ACHN (cell line): ENCODE measurements at regions not wholly inside any gene's neighbourhood (a gene's known extent, or its start where the extent isn't known, plus 50 kb on each side); places are given as distances from the start of the nearest gene placed in this dataset.
"Not testable (repeated sequence)": the region's sequence is repeated elsewhere in the genome, so short reads cannot be mapped to it uniquely, and the experiment has no call there.

Experiments used
- DNase-seq: peaks from one replicate; pipeline ENCODE4 v3.0.0-alpha.2; 2015
- in situ Hi-C: cut with HindIII; loops from 2 replicates; pipeline ENCODE4 v1.10.0; 2017; ENCODE audit warnings: low sequenced_read_pairs, low pct_ligation_motif_present, low pct_unique_long_range_greater_than_20kb

DNA sequence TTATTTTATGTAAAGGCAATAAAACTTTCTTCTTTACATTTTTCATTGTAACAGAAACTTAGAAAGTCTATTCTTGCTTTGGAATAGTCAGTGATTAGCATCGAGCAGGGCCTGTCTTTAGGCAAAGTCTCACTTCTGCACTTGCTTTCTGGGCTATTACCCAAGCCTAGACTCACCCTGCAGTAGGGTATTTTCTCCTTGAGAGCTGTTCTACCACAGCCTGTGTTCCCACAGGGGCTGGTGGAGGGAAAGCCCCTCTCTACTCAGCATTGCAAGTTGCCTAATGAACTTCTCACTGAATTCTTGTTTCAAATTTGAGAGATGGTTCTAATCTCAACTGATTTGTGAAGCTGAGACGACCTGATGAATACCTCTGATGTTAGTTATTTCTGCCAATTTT, 111.7 kb upstream of the KLHL14 start:
- in situ Hi-C loops = no loop called here

DNA sequence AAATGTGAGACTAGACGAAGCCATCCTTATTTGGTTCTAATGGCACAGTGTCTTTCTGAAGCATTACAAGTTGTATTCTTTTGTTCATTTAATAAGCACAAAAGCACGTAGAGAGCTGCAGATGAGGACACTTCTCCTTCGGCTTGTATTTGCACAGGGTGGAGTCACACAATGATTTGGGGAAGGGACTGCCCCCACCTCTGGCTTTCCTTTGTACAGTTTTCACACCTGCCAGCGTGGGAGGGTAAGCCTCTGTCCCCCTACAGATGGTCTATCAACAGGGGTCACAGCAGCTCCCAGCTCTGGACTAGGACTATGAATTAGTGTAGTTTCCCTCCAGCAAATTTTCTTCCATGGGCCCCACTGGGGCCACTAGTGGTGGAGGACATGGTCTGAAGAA, 108.2 kb upstream of the KLHL14 start:
- in situ Hi-C loops = no loop called here
- no peak for DNase-seq

More for the DNA sequence above, 111.7 kb upstream of the KLHL14 start:
- DNase-seq = no peak

DNA sequence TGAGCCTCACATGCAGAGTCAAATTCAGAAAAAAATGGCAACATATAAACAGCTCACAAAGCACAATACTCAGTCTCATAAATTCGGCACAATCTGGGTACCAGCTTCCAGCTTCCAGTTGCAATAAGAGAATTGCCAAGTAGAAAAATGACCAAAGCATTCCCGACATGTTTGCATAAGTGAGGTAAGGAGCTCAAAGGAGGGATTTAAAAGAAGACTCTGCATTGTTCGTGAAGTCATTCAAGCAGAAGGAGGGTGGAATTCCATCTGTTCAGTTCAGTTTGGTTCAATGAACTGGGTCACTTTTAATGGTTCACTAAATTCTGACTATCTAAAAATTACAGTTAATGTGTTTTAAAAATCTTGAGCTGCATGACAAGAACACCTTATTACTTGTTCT, 106.7 kb upstream of the KLHL14 start:
- DNase-seq = peak; percentile 17
- in situ Hi-C loops = no loop called here

DNA sequence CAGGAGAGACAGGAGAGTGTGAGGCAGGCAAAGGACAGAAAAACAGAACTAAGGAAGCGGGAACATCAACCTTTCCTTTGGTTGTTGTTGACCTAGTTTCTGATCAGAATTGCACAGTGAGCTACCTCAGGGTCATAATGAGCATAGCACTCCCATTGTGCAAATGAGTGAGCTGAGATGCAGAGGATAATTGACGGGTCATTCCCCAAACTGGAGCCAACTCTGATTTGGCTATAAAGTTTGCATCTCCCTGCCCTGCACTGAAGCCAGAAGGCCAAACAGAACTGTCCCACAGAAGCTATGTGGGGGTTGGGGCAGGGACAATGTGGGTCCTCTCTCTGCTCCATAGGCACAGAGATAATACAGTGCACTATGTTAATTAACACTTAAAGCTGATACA, 105.6 kb upstream of the KLHL14 start:
- DNase-seq = no peak
- in situ Hi-C loops = no loop called here

DNA sequence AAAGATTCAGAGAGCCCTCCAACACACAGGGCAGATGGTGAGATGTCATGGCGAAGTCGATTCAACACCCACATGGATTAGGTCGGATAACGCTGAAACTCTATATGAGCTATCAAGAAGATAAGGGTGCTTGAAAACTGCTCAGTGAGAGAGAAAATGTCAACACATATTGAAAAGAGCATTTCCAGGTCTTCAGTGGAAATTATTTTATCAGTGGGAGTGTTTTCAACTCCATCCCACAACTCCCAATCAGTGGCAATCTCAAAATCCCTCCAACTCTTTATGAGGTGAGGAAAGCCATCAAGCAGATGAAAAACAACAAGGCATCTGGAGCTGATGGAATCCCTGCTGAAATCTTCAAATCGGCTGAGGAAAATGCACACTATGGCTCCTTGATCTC, 104.5 kb upstream of the KLHL14 start:
- in situ Hi-C loops = no loop called here
- DNase-seq = no peak

DNA sequence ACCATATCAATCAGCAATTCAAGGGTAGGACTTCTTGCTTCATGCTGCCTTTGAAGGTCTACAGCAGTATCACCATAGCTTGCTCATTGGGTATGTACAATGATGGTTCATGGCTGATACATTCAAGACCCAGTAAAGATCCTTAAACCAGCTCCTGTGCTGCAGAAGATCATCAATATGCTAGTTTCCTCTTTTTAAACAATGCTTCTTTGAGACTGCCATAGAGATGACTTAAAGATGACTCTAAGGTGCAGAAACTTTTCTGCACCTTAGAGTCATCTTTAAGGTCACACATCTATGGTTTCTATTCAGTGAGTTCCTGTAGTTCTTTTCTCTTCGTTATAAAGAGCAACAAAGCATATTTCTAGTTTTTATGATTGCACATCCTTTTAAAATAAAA, 102.8 kb upstream of the KLHL14 start:
- in situ Hi-C loops = no loop called here
- no peak for DNase-seq

DNA sequence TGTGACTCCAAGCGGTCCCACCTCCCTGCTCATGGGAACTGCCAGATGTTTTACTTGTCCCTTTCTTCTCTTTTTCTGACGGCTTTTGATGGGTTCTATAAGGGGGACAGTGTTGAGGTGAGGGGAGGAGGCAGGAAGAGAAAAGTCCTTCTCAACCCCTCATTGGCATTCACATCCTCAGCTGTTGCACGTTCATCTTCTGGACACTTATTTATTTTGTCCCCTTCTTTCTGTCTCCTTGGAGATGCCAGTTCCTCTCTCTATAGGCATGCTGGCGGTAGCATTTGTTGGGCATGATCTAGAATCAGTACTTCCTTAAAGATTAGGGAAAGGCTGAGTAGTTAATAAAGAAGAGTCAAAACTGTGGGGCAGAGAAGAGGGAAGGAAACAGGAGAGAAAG, 99.0 kb upstream of the KLHL14 start:
- in situ Hi-C loops = no loop called here
- no peak for DNase-seq

DNA sequence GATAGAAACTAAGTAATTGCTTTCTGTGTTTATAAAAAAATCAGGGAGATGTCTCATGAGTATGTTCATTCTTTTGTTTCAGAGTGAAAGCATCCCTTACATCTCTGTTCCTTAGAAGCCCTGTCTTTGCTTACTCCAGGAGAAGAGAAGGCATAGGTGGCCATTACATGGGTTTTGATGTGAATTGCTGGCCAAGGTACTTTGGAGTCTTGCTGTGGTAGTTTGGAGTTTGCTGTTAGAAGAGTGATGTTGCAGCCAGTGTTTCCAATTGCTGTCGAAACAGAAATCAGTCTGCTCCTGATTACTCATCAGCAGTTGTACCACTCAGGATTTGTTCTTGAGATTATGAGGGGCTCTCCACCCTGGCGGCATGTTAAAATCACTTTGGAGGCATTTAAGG, 97.8 kb upstream of the KLHL14 start:
- DNase-seq = no peak
- in situ Hi-C loops = no loop called here

DNA sequence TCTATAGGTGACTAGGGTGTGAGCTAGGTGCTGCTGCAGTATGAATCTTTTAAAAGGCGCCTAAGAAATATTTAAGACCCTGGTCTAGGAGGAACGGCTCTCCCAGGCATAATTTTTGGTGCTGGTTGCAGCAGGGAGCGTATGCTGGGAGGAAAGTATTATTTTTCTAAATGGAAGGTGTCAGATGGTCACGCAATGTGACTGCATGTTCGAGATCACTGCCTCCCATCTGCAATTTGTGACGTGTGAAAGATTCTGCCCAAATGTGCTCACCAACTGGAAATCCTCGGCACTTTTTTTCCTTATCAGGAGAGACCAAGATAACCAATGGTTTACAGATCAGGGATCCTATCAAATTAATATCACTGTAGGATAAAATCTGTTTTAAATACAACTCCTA, 95.6 kb upstream of the KLHL14 start:
- no peak for DNase-seq
- in situ Hi-C loops = no loop called here

DNA sequence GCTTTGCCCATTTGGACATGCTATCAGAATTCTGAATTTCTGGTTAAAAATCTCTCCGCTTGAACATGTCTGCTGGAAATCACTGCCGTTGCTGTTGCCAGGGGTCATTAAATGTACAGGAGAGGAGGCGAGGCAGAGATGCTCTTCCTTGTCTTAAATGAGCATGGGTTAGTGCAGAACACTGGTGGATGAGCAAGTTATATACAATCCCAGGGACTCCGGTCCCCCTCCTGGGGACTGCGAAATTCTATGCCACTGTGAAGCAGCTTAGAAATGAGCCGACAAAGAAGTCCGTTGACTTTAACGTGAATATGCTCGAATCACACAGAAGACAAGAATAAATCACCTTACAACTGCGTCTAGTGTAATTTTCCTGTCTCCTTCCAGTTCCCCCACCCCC, 95.1 kb upstream of the KLHL14 start:
- in situ Hi-C loops = no loop called here
- no peak for DNase-seq

DNA sequence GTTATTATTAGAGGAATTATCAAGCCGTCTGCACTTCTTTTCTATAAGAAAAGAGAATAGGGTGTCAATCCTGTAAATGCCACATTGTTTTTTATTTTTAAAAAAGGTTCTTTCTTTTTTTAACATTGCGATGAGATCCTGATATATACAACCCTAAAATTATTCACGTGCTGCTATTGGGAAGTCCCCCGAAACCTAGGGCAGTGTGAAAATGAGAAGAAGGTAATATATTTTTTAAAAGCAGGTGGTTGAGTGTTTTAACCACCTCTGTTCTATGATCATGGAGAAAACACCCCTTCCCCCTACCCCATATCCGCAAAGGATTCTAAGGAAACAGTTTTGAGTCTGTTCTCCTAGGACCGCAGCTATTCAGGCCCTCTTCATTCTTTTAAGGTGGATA, 94.5 kb upstream of the KLHL14 start:
- in situ Hi-C loops = no loop called here
- no peak for DNase-seq

DNA sequence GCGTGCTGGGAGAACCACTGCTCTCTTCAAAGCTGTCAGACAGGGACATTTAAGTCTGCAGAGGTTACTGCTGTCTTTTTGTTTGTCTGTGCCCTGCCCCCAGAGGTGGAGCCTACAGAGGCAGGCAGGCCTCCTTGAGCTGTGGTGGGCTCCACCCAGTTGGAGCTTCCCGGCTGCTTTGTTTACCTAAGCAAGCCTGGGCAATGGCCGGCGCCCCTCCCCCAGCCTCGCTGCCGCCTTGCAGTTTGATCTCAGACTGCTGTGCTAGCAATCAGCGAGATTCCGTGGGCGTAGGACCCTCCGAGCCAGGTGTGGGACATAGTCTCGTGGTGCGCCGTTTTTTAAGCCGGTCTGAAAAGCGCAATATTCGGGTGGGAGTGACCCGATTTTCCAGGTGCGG, 89.2 kb upstream of the KLHL14 start:
- DNase-seq, in situ Hi-C loops: not testable (repeated sequence)

DNA sequence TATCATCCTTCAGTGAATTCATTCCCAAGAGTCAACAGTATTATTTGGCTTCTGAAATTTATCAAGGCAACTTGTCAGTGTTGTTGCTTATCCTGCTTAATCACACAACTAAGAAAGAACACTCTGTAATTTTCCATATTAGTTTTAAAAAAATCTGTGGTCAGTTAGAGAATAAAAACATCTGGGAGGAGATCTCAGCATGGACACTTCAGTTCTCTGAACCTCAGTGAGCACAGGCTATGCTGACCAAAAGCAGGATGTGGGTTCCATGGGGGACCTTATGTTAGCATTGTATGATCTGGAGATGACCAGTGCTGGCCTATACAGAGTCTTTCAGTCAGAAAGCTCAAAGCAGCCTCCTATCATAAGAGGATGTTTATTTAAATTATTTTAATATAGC, 79.1 kb upstream of the KLHL14 start:
- DNase-seq = no peak
- in situ Hi-C loops = no loop called here

DNA sequence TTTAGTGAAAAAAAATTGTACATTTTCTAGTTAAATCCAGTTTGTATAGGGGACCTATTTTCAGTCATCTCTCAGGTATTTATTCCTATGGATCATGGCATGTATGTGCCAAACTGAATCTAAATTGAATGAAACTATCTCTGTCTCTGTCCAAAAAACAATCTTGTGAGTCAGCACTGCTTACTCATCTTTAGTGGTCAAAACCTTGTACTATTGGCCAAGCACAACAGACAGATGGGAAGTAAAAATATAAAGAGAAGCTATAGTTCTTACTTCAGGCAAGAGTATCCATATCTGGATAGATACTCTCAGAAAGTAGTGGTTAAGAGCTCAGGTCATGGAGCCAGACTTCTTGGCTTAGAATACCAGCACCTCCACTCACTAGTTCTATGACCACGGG, 76.0 kb upstream of the KLHL14 start:
- no peak for DNase-seq
- in situ Hi-C loops = no loop called here

DNA sequence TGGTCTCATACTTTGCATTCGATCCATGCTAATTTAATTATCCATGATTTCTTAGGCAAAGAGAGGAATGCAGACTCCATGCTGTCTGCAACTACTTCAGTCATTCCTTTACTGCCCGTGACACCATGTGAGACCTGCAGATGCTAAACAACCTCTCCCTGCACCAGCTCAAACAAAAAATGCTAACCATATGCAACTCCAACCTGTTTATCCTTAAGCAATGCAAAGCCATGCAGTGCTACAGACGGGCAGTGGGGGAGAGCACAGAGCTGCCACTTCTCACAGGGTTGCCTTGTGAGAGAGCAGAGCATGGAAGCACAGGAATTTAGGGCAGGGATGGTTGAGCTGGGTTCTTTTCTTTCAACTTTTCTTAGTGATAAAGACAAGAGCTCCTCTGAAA, 74.9 kb upstream of the KLHL14 start:
- no peak for DNase-seq

DNA sequence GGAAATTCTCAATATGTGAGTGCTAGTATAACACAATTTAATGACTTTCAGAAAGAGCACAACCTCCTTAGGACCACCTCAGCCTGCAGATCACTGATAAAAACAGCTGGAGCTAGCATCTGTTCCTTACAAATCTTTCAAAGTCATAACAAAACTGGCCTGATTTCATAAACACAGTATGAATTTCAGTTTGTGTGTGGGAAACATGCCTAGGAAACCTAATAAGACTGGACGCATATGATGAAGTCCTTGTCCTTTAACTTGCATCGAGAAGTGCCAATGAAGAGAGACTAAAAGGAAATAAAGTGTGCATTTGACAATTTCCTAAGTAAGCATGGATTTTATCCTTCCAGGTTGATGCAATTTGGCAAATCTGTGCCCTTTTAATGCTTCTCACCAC, 74.1 kb upstream of the KLHL14 start:
- in situ Hi-C loops = no loop called here

More for the DNA sequence above, 74.9 kb upstream of the KLHL14 start:
- in situ Hi-C loops = no loop called here

DNA sequence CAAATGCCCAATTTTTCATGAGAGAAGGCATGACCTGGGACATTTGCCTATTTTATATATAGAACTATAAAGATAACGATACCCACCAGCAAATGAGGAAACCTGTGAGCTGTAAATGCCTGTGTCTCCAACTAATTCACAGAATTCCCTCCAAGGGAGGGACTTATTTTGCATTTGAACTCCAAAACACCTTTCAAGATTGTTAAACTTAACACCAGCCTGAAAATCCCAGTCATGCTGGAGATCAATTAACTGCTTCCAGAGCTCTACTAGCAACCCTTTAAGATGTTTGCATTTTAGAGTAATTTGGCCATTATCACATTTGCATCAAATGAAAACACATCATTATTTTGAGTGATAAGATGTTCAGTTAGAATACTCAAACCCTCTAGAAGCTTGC, 68.1 kb upstream of the KLHL14 start:
- in situ Hi-C loops = no loop called here
- no peak for DNase-seq

More for the DNA sequence above, 74.1 kb upstream of the KLHL14 start:
- no peak for DNase-seq

DNA sequence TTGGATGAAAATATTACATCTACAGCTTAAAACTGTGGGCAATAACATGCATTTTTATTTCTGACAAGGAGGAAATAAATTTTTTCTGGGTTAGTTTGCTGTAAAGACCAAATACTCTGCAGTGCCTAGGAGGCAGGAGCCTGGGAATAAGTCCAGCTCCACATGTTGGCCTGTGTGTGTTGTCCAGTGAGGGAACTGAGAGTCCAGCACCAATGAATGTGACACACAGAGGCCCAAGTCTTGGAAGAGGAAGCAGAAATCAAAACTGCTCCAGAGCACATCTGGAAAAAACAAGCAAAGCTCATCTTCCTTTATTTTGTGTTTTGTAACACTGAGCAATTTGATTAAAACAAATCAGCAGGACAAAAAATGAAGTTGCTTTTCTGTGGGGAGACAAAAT, 63.1 kb upstream of the KLHL14 start:
- in situ Hi-C loops = no loop called here
- no peak for DNase-seq

DNA sequence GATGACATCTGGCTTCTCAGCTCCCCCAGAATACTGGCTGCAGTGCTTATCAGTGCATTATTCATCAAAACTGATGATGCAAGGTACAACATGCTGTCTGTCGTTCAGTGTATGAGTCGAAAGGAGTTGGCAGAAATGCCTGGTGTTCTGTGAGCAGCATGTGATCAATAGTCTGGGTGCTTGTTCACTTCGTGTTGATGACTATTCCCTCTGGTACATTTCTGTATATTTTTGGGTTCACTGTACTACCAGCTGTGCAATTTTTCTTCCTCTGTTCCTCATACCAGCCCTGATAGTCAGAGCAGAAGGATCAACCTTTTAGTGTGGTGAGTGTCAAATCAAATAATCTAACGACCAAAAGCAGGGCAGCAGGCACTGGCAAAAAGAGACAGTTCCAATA, 59.0 kb upstream of the KLHL14 start:
- in situ Hi-C loops = no loop called here
- no peak for DNase-seq

DNA sequence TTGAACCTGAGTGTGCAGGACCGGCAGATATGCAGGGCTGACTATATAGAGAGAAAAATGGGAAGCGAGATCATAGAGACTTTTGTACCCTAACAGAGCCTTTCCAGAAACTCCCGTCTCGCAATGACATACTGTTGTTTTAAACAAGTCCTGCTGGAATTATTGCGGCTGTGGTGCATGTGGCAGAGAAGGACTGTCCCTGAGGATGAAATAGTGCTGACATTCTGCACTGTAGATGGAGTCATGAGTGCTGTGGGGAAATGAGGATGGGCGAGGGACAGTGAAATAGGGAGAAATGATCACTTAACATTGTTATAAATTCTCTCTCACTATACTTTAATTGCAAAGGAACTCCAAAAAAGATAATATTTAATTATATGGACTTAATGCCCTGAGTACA, 50.4 kb upstream of the KLHL14 start:
- in situ Hi-C loops = no loop called here
- no peak for DNase-seq
